ENCODE measurements at regions not wholly inside any gene's neighbourhood (a gene's known extent, or its start where the extent isn't known, plus 50 kb on each side); places are given as distances from the start of the nearest gene placed in this dataset.

DNA sequence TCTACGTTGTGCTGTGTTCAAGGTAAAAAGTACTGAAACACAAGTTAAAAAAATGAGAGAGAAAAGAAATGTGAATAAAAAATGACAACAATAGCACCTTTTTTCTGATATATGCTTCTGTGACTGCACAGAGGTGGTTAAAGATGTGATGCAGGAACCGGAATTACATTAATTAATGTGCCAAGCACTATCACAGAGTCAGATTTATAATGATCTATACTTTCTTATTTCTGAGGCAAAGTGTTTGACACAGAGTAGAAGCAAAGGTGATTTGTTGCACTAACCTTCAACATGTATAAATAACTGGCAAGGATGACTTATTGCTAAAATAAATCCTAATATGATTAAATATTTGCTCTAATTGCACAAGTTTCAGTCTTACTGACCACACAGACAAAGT, 654.6 kb upstream of the SLITRK1 start:
- Histone ChIP-seq H3K79me2 (replicated peaks; ENCODE audit: insufficient read depth) (no peaks in the 10 kb centered on the region), H3F3A (replicated peaks; ENCODE audit: low read depth) (no peaks in the 10 kb centered on the region), H3K27ac (ENCODE audit: low read depth) (no peak overlapping the region), H3K9me2 (ENCODE audit: insufficient read depth) (no peaks in the 10 kb centered on the region), H3K4me1 (ENCODE audit: insufficient read depth) (no peaks in the 10 kb centered on the region), H3K4me3 (no peak overlapping the region), H4K20me1 (replicated peaks; ENCODE audit: insufficient read depth) (no peaks in the 10 kb centered on the region), H3K27me3 (ENCODE audit: insufficient read depth) (no peaks in the 10 kb centered on the region), H3K4me2 (no peak overlapping the region), H3K36me3 (ENCODE audit: insufficient read depth) (no peaks in the 10 kb centered on the region), H2AFZ (no peak overlapping the region)
- Mint-ChIP-seq H3K27me3 (ENCODE audit: insufficient read depth, low read depth, poor library complexity) (peaks cover 3% of the 10 kb centered on the region), H3K36me3 (ENCODE audit: low read depth) (no peaks in the 10 kb centered on the region), H3K4me1 (no peaks in the 10 kb centered on the region), H3K4me3 (no peak overlapping the region), H3K27ac (no peak overlapping the region), H3K9me3 (no peaks in the 10 kb centered on the region)
- no peak for ATAC-seq
- TF ChIP-seq EZH2 (IDR thresholded peaks at IDR 0.05; ENCODE audit: low read depth, unreplicated experiment) (no peak), EZH2phosphoT487 (IDR thresholded peaks at IDR 0.05; ENCODE audit: unreplicated experiment) (no peak), NANOG (IDR thresholded peaks at IDR 0.05; ENCODE audit: borderline replicate concordance) (no peak), CREB1 (CRISPR knock-in tag; IDR thresholded peaks at IDR 0.05; ENCODE audit: low read depth) (no peak), POLR2AphosphoS5 (IDR thresholded peaks at IDR 0.05; ENCODE audit: low read depth) (no peak), STAT1 (IDR thresholded peaks at IDR 0.05; ENCODE audit: unreplicated experiment) (no peak), ZNF114 (CRISPR knock-in tag; IDR thresholded peaks at IDR 0.05) (no peak), ZNF331 (CRISPR knock-in tag; IDR thresholded peaks at IDR 0.05; ENCODE audit: low read depth) (no peak), JUNB (IDR thresholded peaks at IDR 0.05; ENCODE audit: unreplicated experiment) (no peak)
- TF ChIP-seq, protein P1, sequence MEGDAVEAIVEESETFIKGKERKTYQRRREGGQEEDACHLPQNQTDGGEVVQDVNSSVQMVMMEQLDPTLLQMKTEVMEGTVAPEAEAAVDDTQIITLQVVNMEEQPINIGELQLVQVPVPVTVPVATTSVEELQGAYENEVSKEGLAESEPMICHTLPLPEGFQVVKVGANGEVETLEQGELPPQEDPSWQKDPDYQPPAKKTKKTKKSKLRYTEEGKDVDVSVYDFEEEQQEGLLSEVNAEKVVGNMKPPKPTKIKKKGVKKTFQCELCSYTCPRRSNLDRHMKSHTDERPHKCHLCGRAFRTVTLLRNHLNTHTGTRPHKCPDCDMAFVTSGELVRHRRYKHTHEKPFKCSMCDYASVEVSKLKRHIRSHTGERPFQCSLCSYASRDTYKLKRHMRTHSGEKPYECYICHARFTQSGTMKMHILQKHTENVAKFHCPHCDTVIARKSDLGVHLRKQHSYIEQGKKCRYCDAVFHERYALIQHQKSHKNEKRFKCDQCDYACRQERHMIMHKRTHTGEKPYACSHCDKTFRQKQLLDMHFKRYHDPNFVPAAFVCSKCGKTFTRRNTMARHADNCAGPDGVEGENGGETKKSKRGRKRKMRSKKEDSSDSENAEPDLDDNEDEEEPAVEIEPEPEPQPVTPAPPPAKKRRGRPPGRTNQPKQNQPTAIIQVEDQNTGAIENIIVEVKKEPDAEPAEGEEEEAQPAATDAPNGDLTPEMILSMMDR (conservative IDR thresholded peaks at IDR 0.05; ENCODE audit: low read depth in 2 of 2), result no peak
- TF ChIP-seq, protein P2, sequence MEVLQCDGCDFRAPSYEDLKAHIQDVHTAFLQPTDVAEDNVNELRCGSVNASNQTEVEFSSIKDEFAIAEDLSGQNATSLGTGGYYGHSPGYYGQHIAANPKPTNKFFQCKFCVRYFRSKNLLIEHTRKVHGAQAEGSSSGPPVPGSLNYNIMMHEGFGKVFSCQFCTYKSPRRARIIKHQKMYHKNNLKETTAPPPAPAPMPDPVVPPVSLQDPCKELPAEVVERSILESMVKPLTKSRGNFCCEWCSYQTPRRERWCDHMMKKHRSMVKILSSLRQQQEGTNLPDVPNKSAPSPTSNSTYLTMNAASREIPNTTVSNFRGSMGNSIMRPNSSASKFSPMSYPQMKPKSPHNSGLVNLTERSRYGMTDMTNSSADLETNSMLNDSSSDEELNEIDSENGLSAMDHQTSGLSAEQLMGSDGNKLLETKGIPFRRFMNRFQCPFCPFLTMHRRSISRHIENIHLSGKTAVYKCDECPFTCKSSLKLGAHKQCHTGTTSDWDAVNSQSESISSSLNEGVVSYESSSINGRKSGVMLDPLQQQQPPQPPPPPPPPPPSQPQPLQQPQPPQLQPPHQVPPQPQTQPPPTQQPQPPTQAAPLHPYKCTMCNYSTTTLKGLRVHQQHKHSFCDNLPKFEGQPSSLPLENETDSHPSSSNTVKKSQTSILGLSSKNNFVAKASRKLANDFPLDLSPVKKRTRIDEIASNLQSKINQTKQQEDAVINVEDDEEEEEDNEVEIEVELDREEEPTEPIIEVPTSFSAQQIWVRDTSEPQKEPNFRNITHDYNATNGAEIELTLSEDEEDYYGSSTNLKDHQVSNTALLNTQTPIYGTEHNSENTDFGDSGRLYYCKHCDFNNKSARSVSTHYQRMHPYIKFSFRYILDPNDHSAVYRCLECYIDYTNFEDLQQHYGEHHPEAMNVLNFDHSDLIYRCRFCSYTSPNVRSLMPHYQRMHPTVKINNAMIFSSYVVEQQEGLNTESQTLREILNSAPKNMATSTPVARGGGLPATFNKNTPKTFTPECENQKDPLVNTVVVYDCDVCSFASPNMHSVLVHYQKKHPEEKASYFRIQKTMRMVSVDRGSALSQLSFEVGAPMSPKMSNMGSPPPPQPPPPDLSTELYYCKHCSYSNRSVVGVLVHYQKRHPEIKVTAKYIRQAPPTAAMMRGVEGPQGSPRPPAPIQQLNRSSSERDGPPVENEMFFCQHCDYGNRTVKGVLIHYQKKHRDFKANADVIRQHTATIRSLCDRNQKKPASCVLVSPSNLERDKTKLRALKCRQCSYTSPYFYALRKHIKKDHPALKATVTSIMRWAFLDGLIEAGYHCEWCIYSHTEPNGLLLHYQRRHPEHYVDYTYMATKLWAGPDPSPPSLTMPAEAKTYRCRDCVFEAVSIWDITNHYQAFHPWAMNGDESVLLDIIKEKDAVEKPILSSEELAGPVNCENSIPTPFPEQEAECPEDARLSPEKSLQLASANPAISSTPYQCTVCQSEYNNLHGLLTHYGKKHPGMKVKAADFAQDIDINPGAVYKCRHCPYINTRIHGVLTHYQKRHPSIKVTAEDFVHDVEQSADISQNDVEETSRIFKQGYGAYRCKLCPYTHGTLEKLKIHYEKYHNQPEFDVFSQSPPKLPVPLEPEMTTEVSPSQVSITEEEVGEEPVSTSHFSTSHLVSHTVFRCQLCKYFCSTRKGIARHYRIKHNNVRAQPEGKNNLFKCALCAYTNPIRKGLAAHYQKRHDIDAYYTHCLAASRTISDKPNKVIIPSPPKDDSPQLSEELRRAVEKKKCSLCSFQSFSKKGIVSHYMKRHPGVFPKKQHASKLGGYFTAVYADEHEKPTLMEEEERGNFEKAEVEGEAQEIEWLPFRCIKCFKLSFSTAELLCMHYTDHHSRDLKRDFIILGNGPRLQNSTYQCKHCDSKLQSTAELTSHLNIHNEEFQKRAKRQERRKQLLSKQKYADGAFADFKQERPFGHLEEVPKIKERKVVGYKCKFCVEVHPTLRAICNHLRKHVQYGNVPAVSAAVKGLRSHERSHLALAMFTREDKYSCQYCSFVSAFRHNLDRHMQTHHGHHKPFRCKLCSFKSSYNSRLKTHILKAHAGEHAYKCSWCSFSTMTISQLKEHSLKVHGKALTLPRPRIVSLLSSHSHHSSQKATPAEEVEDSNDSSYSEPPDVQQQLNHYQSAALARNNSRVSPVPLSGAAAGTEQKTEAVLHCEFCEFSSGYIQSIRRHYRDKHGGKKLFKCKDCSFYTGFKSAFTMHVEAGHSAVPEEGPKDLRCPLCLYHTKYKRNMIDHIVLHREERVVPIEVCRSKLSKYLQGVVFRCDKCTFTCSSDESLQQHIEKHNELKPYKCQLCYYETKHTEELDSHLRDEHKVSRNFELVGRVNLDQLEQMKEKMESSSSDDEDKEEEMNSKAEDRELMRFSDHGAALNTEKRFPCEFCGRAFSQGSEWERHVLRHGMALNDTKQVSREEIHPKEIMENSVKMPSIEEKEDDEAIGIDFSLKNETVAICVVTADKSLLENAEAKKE (CRISPR knock-in tag; IDR thresholded peaks at IDR 0.05), result no peak
- TF ChIP-seq, protein P3, sequence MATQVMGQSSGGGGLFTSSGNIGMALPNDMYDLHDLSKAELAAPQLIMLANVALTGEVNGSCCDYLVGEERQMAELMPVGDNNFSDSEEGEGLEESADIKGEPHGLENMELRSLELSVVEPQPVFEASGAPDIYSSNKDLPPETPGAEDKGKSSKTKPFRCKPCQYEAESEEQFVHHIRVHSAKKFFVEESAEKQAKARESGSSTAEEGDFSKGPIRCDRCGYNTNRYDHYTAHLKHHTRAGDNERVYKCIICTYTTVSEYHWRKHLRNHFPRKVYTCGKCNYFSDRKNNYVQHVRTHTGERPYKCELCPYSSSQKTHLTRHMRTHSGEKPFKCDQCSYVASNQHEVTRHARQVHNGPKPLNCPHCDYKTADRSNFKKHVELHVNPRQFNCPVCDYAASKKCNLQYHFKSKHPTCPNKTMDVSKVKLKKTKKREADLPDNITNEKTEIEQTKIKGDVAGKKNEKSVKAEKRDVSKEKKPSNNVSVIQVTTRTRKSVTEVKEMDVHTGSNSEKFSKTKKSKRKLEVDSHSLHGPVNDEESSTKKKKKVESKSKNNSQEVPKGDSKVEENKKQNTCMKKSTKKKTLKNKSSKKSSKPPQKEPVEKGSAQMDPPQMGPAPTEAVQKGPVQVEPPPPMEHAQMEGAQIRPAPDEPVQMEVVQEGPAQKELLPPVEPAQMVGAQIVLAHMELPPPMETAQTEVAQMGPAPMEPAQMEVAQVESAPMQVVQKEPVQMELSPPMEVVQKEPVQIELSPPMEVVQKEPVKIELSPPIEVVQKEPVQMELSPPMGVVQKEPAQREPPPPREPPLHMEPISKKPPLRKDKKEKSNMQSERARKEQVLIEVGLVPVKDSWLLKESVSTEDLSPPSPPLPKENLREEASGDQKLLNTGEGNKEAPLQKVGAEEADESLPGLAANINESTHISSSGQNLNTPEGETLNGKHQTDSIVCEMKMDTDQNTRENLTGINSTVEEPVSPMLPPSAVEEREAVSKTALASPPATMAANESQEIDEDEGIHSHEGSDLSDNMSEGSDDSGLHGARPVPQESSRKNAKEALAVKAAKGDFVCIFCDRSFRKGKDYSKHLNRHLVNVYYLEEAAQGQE (IDR thresholded peaks at IDR 0.05; ENCODE audit: unreplicated experiment), result no peak
- TF ChIP-seq, protein P4, sequence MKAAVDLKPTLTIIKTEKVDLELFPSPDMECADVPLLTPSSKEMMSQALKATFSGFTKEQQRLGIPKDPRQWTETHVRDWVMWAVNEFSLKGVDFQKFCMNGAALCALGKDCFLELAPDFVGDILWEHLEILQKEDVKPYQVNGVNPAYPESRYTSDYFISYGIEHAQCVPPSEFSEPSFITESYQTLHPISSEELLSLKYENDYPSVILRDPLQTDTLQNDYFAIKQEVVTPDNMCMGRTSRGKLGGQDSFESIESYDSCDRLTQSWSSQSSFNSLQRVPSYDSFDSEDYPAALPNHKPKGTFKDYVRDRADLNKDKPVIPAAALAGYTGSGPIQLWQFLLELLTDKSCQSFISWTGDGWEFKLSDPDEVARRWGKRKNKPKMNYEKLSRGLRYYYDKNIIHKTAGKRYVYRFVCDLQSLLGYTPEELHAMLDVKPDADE (IDR thresholded peaks at IDR 0.05), result no peak
- DNase-seq (ENCODE audit: low spot score), result no peak
